ENCODE measurements at regions not wholly inside any gene's neighbourhood (a gene's known extent, or its start where the extent isn't known, plus 50 kb on each side); places are given as distances from the start of the nearest gene placed in this dataset.
"Not testable (repeated sequence)": the region's sequence is repeated elsewhere in the genome, so short reads cannot be mapped to it uniquely, and the experiment has no call there.

GRCh38 chr16:29294951-29295795 is 111.3 kb downstream of the NPIPB11 start:
- not testable (repeated sequence) for DNase-seq (ENCODE audit: low read depth)

GRCh38 chr16:29294400-29294933 is 112.0 kb downstream of the NPIPB11 start:
- not testable (repeated sequence) for DNase-seq (ENCODE audit: low read depth)

- DNase-seq (ENCODE audit: low read depth) = peak; percentile 47
These were observed 113.0 kb downstream of the NPIPB11 start for GRCh38 chr16:29293545-29293944.

GRCh38 chr16:29292952-29293471 is 113.5 kb downstream of the NPIPB11 start:
- not testable (repeated sequence) for DNase-seq (ENCODE audit: low read depth)

- not testable (repeated sequence) for DNase-seq (ENCODE audit: low read depth)
These were observed 114.9 kb downstream of the NPIPB11 start for GRCh38 chr16:29291329-29292271.

- peak; percentile 89 for DNase-seq (ENCODE audit: low read depth)
These were observed 115.8 kb downstream of the NPIPB11 start for GRCh38 chr16:29290631-29291247.

- not testable (repeated sequence) for DNase-seq (ENCODE audit: low read depth)
These were observed 116.8 kb downstream of the NPIPB11 start for GRCh38 chr16:29289516-29290239.

GRCh38 chr16:29288711-29289474 is 117.6 kb downstream of the NPIPB11 start:
- DNase-seq (ENCODE audit: low read depth) = peak; percentile 77

- DNase-seq (ENCODE audit: low read depth) = not testable (repeated sequence)
These were observed 118.5 kb downstream of the NPIPB11 start for GRCh38 chr16:29287871-29288535.

- DNase-seq (ENCODE audit: low read depth) = not testable (repeated sequence)
These were observed 119.3 kb downstream of the NPIPB11 start for GRCh38 chr16:29287246-29287645.

- not testable (repeated sequence) for DNase-seq (ENCODE audit: low read depth)
These were observed 119.7 kb downstream of the NPIPB11 start for GRCh38 chr16:29286796-29287195.

GRCh38 chr16:29286161-29286560 is 120.3 kb downstream of the NPIPB11 start:
- DNase-seq (ENCODE audit: low read depth) = not testable (repeated sequence)

- not testable (repeated sequence) for DNase-seq (ENCODE audit: low read depth)
These were observed 121.2 kb downstream of the NPIPB11 start for GRCh38 chr16:29285151-29285885.

GRCh38 chr16:29284723-29285122 is 121.8 kb downstream of the NPIPB11 start:
- not testable (repeated sequence) for DNase-seq (ENCODE audit: low read depth)

GRCh38 chr16:29284159-29284558 is 122.4 kb downstream of the NPIPB11 start:
- DNase-seq (ENCODE audit: low read depth) = not testable (repeated sequence)

GRCh38 chr16:29278097-29278871 is 128.2 kb downstream of the NPIPB11 start:
- DNase-seq (ENCODE audit: low read depth) = not testable (repeated sequence)

GRCh38 chr16:29276446-29276845 is 130.1 kb downstream of the NPIPB11 start:
- not testable (repeated sequence) for DNase-seq (ENCODE audit: low read depth)

All from renal cortical epithelial cell (primary cell).